DND-41 (cell line): ENCODE measurements at regions not wholly inside any gene's neighbourhood (a gene's known extent, or its start where the extent isn't known, plus 50 kb on each side); places are given as distances from the start of the nearest gene placed in this dataset.

Experiments used
- ATAC-seq: fragments of 200-7000 bp; cut with Tn5 transposase; 3 replicates; pipeline ENCODE4 v1.9.1; 2021; ENCODE audit warnings: low read depth; ENCODE audit not compliant: insufficient read depth
- DNase-seq: peaks from one replicate; pipeline ENCODE4 v3.0.0-alpha.2; 2020
- H2AFZ ChIP-seq: 2 replicates; pipeline ENCODE4 v1.6.0; 2012; ENCODE audit warnings: low read depth, low read length
- H3K27ac ChIP-seq: 2 replicates; pipeline ENCODE4 v1.5.1; 2012; ENCODE audit warnings: low read length, inconsistent platforms
- H3K27me3 ChIP-seq: fragments of 200-600 bp; sonication (generic); 2 replicates; pipeline ENCODE4 v1.6.0; 2012; ENCODE audit warnings: low read length, mild to moderate bottlenecking, inconsistent platforms; ENCODE audit not compliant: insufficient read depth, poor library complexity
- H3K36me3 ChIP-seq: 2 replicates; pipeline ENCODE4 v1.5.1; 2012; ENCODE audit warnings: low read length, inconsistent platforms; ENCODE audit not compliant: insufficient read depth
- H3K4me1 ChIP-seq: 2 replicates; pipeline ENCODE4 v1.5.1; 2012; ENCODE audit warnings: mild to moderate bottlenecking, low read length; ENCODE audit not compliant: insufficient read depth
- H3K4me2 ChIP-seq: 2 replicates; pipeline ENCODE4 v1.6.0; 2012; ENCODE audit warnings: mild to moderate bottlenecking, moderate library complexity, low read length, inconsistent platforms; ENCODE audit not compliant: insufficient read depth
- H3K4me3 ChIP-seq, 2 experiments: fragments of 200-600 bp in 1 of 2; shearing (Covaris generic) in 1 of 2; 2 replicates each; pipeline ENCODE4 v1.5.1; 2012 to 2016; ENCODE audit warnings: inconsistent platforms in 2 of 2, low read length in 2 of 2, mild to moderate bottlenecking in 2 of 2, low read depth in 1 of 2, moderate library complexity in 1 of 2
- H3K79me2 ChIP-seq: 2 replicates; pipeline ENCODE4 v1.6.0; 2012; ENCODE audit warnings: low read length, inconsistent platforms; ENCODE audit not compliant: insufficient read depth
- H3K9ac ChIP-seq: 2 replicates; pipeline ENCODE4 v1.6.0; 2012; ENCODE audit warnings: low read depth, mild to moderate bottlenecking, inconsistent platforms, low read length, moderate library complexity
- H3K9me3 ChIP-seq: 2 replicates; pipeline ENCODE4 v1.5.1; 2012; ENCODE audit warnings: low read length, moderate library complexity, mild to moderate bottlenecking, inconsistent platforms; ENCODE audit not compliant: insufficient read depth, severe bottlenecking
- H4K20me1 ChIP-seq: 2 replicates; pipeline ENCODE4 v1.6.0; 2012; ENCODE audit warnings: low read length; ENCODE audit not compliant: insufficient read depth
- CTCF ChIP-seq: IDR thresholded peaks from 2 replicates; pipeline ENCODE4 v1.5.1; 2012; ENCODE audit warnings: borderline replicate concordance, low read length, moderate library complexity, mild to moderate bottlenecking; ENCODE audit not compliant: poor library complexity, severe bottlenecking; ENCODE audit errors: extremely low read depth
- EZH2 ChIP-seq: IDR thresholded peaks from 3 replicates; pipeline ENCODE4 v1.6.1; 2012; ENCODE audit warnings: borderline replicate concordance, low read depth, mild to moderate bottlenecking, moderate library complexity, low read length, inconsistent platforms; ENCODE audit not compliant: severe bottlenecking

- Histone ChIP-seq H3K36me3 (no peaks in the 10 kb centered on the region), H3K4me2 (no peak overlapping the region), H3K4me3 (no peak overlapping the region), H2AFZ (no peak overlapping the region), H3K9me3 (no peaks in the 10 kb centered on the region), H3K9ac (no peak overlapping the region), H4K20me1 (no peaks in the 10 kb centered on the region), H3K79me2 (no peaks in the 10 kb centered on the region), H3K4me1 (no peaks in the 10 kb centered on the region), H3K27me3 (no peaks in the 10 kb centered on the region), H3K27ac (no peak overlapping the region)
- TF ChIP-seq CTCF (no peak), EZH2 (no peak)
- DNase-seq (no peak), ATAC-seq (no peak)
Measured at GRCh38 chr10:10803278-10803677, 214.4 kb upstream of the CELF2 start.

GRCh38 chr10:10804061-10804460 lies 213.6 kb upstream of the CELF2 start:
- no peak overlapping the region for H2AFZ ChIP-seq
- H3K27ac ChIP-seq: no peak overlapping the region
- DNase-seq (no peak), ATAC-seq (no peak)
- no peak overlapping the region for H3K9ac ChIP-seq
- H3K9me3 ChIP-seq: no peaks in the 10 kb centered on the region
- H3K4me1 ChIP-seq: no peaks in the 10 kb centered on the region
- no peaks in the 10 kb centered on the region for H3K79me2 ChIP-seq
- TF ChIP-seq CTCF (no peak), EZH2 (no peak)
- no peak overlapping the region for H3K4me2 ChIP-seq
- H3K4me3 ChIP-seq: no peak overlapping the region
- no peaks in the 10 kb centered on the region for H3K27me3 ChIP-seq
- no peaks in the 10 kb centered on the region for H4K20me1 ChIP-seq
- no peaks in the 10 kb centered on the region for H3K36me3 ChIP-seq

- Histone ChIP-seq H3K36me3 (no peaks in the 10 kb centered on the region), H3K27me3 (no peaks in the 10 kb centered on the region), H4K20me1 (no peaks in the 10 kb centered on the region), H3K4me2 (no peak overlapping the region), H3K9ac (no peak overlapping the region), H3K4me1 (no peaks in the 10 kb centered on the region), H3K27ac (no peak overlapping the region), H3K79me2 (no peaks in the 10 kb centered on the region), H2AFZ (no peak overlapping the region), H3K9me3 (no peaks in the 10 kb centered on the region), H3K4me3 (no peak overlapping the region)
- TF ChIP-seq CTCF: no peak
- TF ChIP-seq EZH2: no peak
- DNase-seq: no peak
- ATAC-seq: no peak
Measured at GRCh38 chr10:10804998-10805740, 212.5 kb upstream of the CELF2 start.
